Common myeloid progenitor, CD34-positive (primary cell): ENCODE measurements at regions not wholly inside any gene's neighbourhood (a gene's known extent, or its start where the extent isn't known, plus 50 kb on each side); places are given as distances from the start of the nearest gene placed in this dataset.
A peak's percentile ranks its signal among the peaks of the same experiment; 100 is the strongest.
"Not testable (repeated sequence)": the region's sequence is repeated elsewhere in the genome, so short reads cannot be mapped to it uniquely, and the experiment has no call there.

ENCODE experiments used
- CTCF ChIA-PET: fragments of 350-600 bp; sonication (Branson Sonifier 250); formaldehyde crosslinking; loops from one replicate; lab custom pipeline; 2021; ENCODE audit warnings: antibody characterized with exemption; lab: Charles Lee
- POLR2A ChIA-PET: fragments of 350-600 bp; sonication (Branson Sonifier 250); formaldehyde crosslinking; loops from one replicate; lab custom pipeline; 2021; ENCODE audit warnings: antibody characterized with exemption; lab: Charles Lee
- DNase-seq, 3 donors: peaks; one replicate each; pipeline versions ENCODE4 v3.0.0 to v3.0.0-alpha.2; 2013
- H3K27ac ChIP-seq, 2 experiments: 1 replicate in 1 of 2; 2 replicates in 1 of 2; pipeline ENCODE4 v1.7.0; 2013; ENCODE audit warnings: inconsistent platforms in 2 of 2, low read length in 2 of 2, mild to moderate bottlenecking in 2 of 2, low read depth in 1 of 2, moderate library complexity in 1 of 2; ENCODE audit not compliant: severe bottlenecking in 2 of 2, insufficient read depth in 1 of 2, poor library complexity in 1 of 2
- H3K27me3 ChIP-seq, 5 experiments: replicated peaks in 2 of 5; 1 replicate in 3 of 5; 2 replicates in 2 of 5; pipeline versions ENCODE4 v1.6.1 to v1.7.0; 2013; ENCODE audit warnings: low read length in 4 of 5, mild to moderate bottlenecking in 2 of 5, moderate library complexity in 2 of 5, inconsistent platforms in 1 of 5; ENCODE audit not compliant: insufficient read depth in 5 of 5, control insufficient read depth in 4 of 5
- H3K36me3 ChIP-seq, 4 experiments: 1 replicate in 2 of 4; 2 replicates in 2 of 4; pipeline versions ENCODE4 v1.6.1 to v1.7.0; 2013; ENCODE audit warnings: low read length in 3 of 4, control low read depth in 1 of 4, mild to moderate bottlenecking in 1 of 4; ENCODE audit not compliant: control insufficient read depth in 4 of 4, insufficient read depth in 4 of 4
- H3K4me1 ChIP-seq, 4 experiments: 1 replicate in 3 of 4; 2 replicates in 1 of 4; pipeline versions ENCODE4 v1.6.1 to v1.7.1; 2013; ENCODE audit warnings: low read length in 3 of 4, mild to moderate bottlenecking in 3 of 4, control low read depth in 1 of 4, inconsistent platforms in 1 of 4, moderate library complexity in 1 of 4; ENCODE audit not compliant: control insufficient read depth in 4 of 4, insufficient read depth in 4 of 4; ENCODE audit errors: control extremely low read depth in 1 of 4
- H3K4me3 ChIP-seq, 7 experiments: 1 replicate in 4 of 7; 2 replicates in 3 of 7; pipeline versions ENCODE4 v1.5.1 to v1.7.0; 2013; ENCODE audit warnings: mild to moderate bottlenecking in 7 of 7, low read length in 6 of 7, moderate library complexity in 6 of 7, inconsistent platforms in 2 of 7, low read depth in 2 of 7, control low read depth in 1 of 7; ENCODE audit not compliant: insufficient read depth in 4 of 7, control insufficient read depth in 1 of 7; ENCODE audit errors: extremely low read depth in 1 of 7
- H3K9me3 ChIP-seq, 5 experiments: 1 replicate in 4 of 5; 2 replicates in 1 of 5; pipeline versions ENCODE4 v1.6.1 to v1.7.1; 2013; ENCODE audit warnings: low read length in 4 of 5, mild to moderate bottlenecking in 2 of 5, inconsistent platforms in 1 of 5, low read depth in 1 of 5, moderate library complexity in 1 of 5; ENCODE audit not compliant: control insufficient read depth in 4 of 5, insufficient read depth in 2 of 5; ENCODE audit errors: control extremely low read depth in 1 of 5
- WGBS: methylation state at CpG from one replicate; pipeline ENCODE4 v1.1.5; 2013; ENCODE audit not compliant: insufficient coverage; 5-methylcytosine and 5-hydroxymethylcytosine counted together

GRCh38 chr18:78492813-78493371 lies 486.7 kb upstream of the SALL3 start:
- POLR2A ChIA-PET, result no interaction called here
- no peak overlapping the region for H3K4me3 ChIP-seq
- H3K27ac ChIP-seq, result no peak overlapping the region
- no peaks in the 10 kb centered on the region for H3K4me1 ChIP-seq
- DNase-seq, result peak in 2 of 3 donors; percentile 37 to 55
- 95% methylated on average over 11 of the region's 16 CpGs for WGBS
- H3K9me3 ChIP-seq, result peaks cover 0 to 3% (median 2%) of the 10 kb centered on the region in 5 experiments
- H3K36me3 ChIP-seq, result no peaks in the 10 kb centered on the region
- H3K27me3 ChIP-seq, result no peaks in the 10 kb centered on the region
- CTCF ChIA-PET, result no interaction called here

DNA sequence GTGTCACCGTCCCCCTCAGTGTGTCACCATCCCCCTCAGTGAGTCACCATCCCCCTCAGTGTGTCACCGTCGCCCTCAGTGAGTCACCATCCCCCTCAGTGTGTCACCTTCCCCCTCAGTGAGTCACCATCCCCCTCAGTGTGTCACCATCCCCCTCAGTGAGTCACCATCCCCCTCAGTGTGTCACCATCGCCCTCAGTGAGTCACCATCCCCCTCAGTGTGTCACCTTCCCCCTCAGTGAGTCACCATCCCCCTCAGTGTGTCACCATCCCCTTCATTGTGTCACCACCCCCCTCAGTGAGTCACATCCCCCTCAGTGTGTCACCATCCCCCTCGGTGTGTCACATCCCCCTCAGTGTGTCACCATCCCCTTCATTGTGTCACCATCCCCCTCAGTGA lies 486.1 kb upstream of the SALL3 start:
- H3K27me3 ChIP-seq, H3K27ac ChIP-seq, H3K9me3 ChIP-seq, POLR2A ChIA-PET, CTCF ChIA-PET, H3K4me1 ChIP-seq, H3K4me3 ChIP-seq, H3K36me3 ChIP-seq: not testable (repeated sequence)
- DNase-seq, result peak; percentile 21 to 56 (median 49)
- WGBS, result no CpG with 5 or more reads among the region's 5 CpGs

GRCh38 chr18:78494204-78495085 lies 485.2 kb upstream of the SALL3 start:
- H3K36me3 ChIP-seq, result no peaks in the 10 kb centered on the region
- ChIA-PET POLR2A (no interaction called here), CTCF (no interaction called here)
- H3K27ac ChIP-seq, result no peak overlapping the region
- peaks cover 0 to 3% (median 2%) of the 10 kb centered on the region in 5 experiments for H3K9me3 ChIP-seq
- no peaks in the 10 kb centered on the region for H3K27me3 ChIP-seq
- H3K4me3 ChIP-seq, result no peak overlapping the region
- WGBS, result 98% methylated on average over 19 of the region's 22 CpGs
- H3K4me1 ChIP-seq, result no peaks in the 10 kb centered on the region
- DNase-seq, result no peak

- DNase-seq, result no peak
- 98% methylated on average over 14 of the region's 14 CpGs for WGBS
- no peaks in the 10 kb centered on the region for H3K36me3 ChIP-seq
- H3K4me1 ChIP-seq, result no peaks in the 10 kb centered on the region
- H3K9me3 ChIP-seq, result peaks cover 0 to 3% (median 2%) of the 10 kb centered on the region in 5 experiments
- H3K4me3 ChIP-seq, result no peak overlapping the region
- ChIA-PET CTCF (no interaction called here), POLR2A (no interaction called here)
- no peak overlapping the region for H3K27ac ChIP-seq
- H3K27me3 ChIP-seq, result no peaks in the 10 kb centered on the region
These were observed 484.1 kb upstream of the SALL3 start for GRCh38 chr18:78495550-78495949.

GRCh38 chr18:78496079-78496478 lies 483.5 kb upstream of the SALL3 start:
- no peaks in the 10 kb centered on the region for H3K4me1 ChIP-seq

GRCh38 chr18:78497641-78498040 lies 482.0 kb upstream of the SALL3 start:
- H3K4me1 ChIP-seq, result no peaks in the 10 kb centered on the region
- WGBS, result 94% methylated on average over 11 of the region's 13 CpGs
- peaks cover 0 to 3% (median 0%) of the 10 kb centered on the region in 5 experiments for H3K9me3 ChIP-seq
- no peak overlapping the region for H3K4me3 ChIP-seq
- no peaks in the 10 kb centered on the region for H3K27me3 ChIP-seq
- DNase-seq, result no peak
- no peaks in the 10 kb centered on the region for H3K36me3 ChIP-seq
- CTCF ChIA-PET, result no interaction called here
- H3K27ac ChIP-seq, result no peak overlapping the region
- POLR2A ChIA-PET, result no interaction called here

More at GRCh38 chr18:78496079-78496478, 483.5 kb upstream of the SALL3 start:
- Histone ChIP-seq H3K27ac (no peak overlapping the region), H3K27me3 (no peaks in the 10 kb centered on the region), H3K36me3 (no peaks in the 10 kb centered on the region), H3K4me3 (no peak overlapping the region), H3K9me3 (peaks cover 0 to 3% (median 2%) of the 10 kb centered on the region in 5 experiments)
- WGBS, result 94% methylated on average over 6 of the region's 16 CpGs
- DNase-seq, result no peak
- ChIA-PET POLR2A (no interaction called here), CTCF (no interaction called here)

DNA sequence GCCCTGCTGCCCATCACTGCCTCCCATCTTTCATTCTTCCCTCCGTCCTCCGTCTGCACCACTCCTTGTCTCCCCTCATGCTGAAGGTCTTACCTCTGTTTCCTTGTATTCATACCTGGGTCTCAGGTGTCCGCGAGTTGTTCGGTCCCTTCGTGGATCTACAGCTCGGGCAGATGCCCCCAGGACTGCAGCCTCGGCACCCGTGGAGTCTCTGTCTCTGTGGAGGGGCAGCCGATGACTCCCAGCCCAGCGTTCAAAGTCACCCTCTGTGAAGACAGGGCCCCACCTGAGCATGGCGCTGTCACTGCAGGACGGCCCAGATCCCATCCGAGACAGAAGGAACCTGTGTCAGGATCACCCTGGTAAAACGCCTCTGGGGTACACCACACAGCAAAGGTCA lies 480.0 kb upstream of the SALL3 start:
- Histone ChIP-seq H3K27ac (no peak overlapping the region), H3K4me1 (no peaks in the 10 kb centered on the region), H3K9me3 (peaks cover 0 to under 1% (median 0%) of the 10 kb centered on the region in 5 experiments), H3K4me3 (no peak overlapping the region), H3K27me3 (no peaks in the 10 kb centered on the region), H3K36me3 (no peaks in the 10 kb centered on the region)
- DNase-seq, result no peak
- ChIA-PET CTCF (no interaction called here), POLR2A (no interaction called here)
- WGBS, result 94% methylated on average over 15 of the region's 15 CpGs
